Fibroblast of gingiva (primary cell): ENCODE measurements at regions not wholly inside any gene's neighbourhood (a gene's known extent, or its start where the extent isn't known, plus 50 kb on each side); places are given as distances from the start of the nearest gene placed in this dataset.
A peak's percentile ranks its signal among the peaks of the same experiment; 100 is the strongest.

Experiments
- DNase-seq: peaks from one replicate; pipeline ENCODE4 v3.0.0-alpha.2; 2011; ENCODE audit warnings: low read depth

GRCh38 chr15:81481346-81481745 lies 107.3 kb upstream of the TMC3 start:
- DNase-seq = no peak

- peak; percentile 42 for DNase-seq
Measured at GRCh38 chr15:81480645-81481053, 106.6 kb upstream of the TMC3 start.

- no peak for DNase-seq
Measured at GRCh38 chr15:81478354-81478753, 104.3 kb upstream of the TMC3 start.

- DNase-seq = no peak
Measured at GRCh38 chr15:81475926-81476325, 101.9 kb upstream of the TMC3 start.

GRCh38 chr15:81475471-81475870 lies 101.5 kb upstream of the TMC3 start:
- no peak for DNase-seq

GRCh38 chr15:81473946-81474345 lies 99.9 kb upstream of the TMC3 start:
- DNase-seq = no peak

GRCh38 chr15:81473177-81473576 lies 99.2 kb upstream of the TMC3 start:
- no peak for DNase-seq

- DNase-seq = no peak
Measured at GRCh38 chr15:81471151-81471550, 97.1 kb upstream of the TMC3 start.

GRCh38 chr15:81469154-81469553 lies 95.1 kb upstream of the TMC3 start:
- no peak for DNase-seq

- DNase-seq = no peak
Measured at GRCh38 chr15:81466741-81467140, 92.7 kb upstream of the TMC3 start.

GRCh38 chr15:81454024-81454423 lies 80.0 kb upstream of the TMC3 start:
- no peak for DNase-seq

- DNase-seq = no peak
Measured at GRCh38 chr15:81450721-81451120, 76.7 kb upstream of the TMC3 start.

- no peak for DNase-seq
Measured at GRCh38 chr15:81449836-81450474, 75.9 kb upstream of the TMC3 start.

GRCh38 chr15:81443040-81443820 lies 69.2 kb upstream of the TMC3 start:
- DNase-seq = no peak

GRCh38 chr15:81442454-81442853 lies 68.4 kb upstream of the TMC3 start:
- DNase-seq = no peak

GRCh38 chr15:81434851-81435250 lies 60.8 kb upstream of the TMC3 start:
- no peak for DNase-seq

- no peak for DNase-seq
Measured at GRCh38 chr15:81433462-81433861, 59.4 kb upstream of the TMC3 start.

GRCh38 chr15:81432179-81432578 lies 58.2 kb upstream of the TMC3 start:
- DNase-seq = no peak

- DNase-seq = no peak
Measured at GRCh38 chr15:81427176-81427575, 53.2 kb upstream of the TMC3 start.

- DNase-seq = no peak
Measured at GRCh38 chr15:81425905-81426304, 51.9 kb upstream of the TMC3 start.
